K562 (cell line): ENCODE measurements at regions not wholly inside any gene's neighbourhood (a gene's known extent, or its start where the extent isn't known, plus 50 kb on each side); places are given as distances from the start of the nearest gene placed in this dataset.

Experiments
- CTCF ChIP-seq, 3 experiments: IDR thresholded peaks in 2 of 3; conservative IDR thresholded peaks in 1 of 3; 2 replicates each; pipeline ENCODE4 v1.5.1; 2011 to 2012; ENCODE audit warnings: low read length in 3 of 3, mild to moderate bottlenecking in 3 of 3, control low read depth in 2 of 3, improper control_type of control experiment in 1 of 3, inconsistent platforms in 1 of 3, low read depth in 1 of 3, mixed read lengths in 1 of 3, moderate library complexity in 1 of 3; ENCODE audit not compliant: insufficient read depth in 2 of 3
- GABPA ChIP-seq: fragments of 200-800 bp; sonication (Bioruptor generic); conservative IDR thresholded peaks from 2 replicates; pipeline ENCODE4 v1.6.1; 2016; ENCODE audit warnings: low read depth, missing genetic modification characterization, missing compliant biosample characterization
- IRF2 ChIP-seq: sonication (generic); formaldehyde crosslinking; IDR thresholded peaks from 2 replicates; pipeline ENCODE4 v1.8.1; 2022; ENCODE audit warnings: mild to moderate bottlenecking, missing genetic modification reagents
- MAZ ChIP-seq, 2 experiments: fragments of 450-650 bp in 1 of 2; sonication (generic) in 1 of 2; formaldehyde crosslinking; IDR thresholded peaks in 1 of 2; conservative IDR thresholded peaks in 1 of 2; 2 replicates each; pipeline versions ENCODE4 v1.4.0 to v1.5.0; 2020; ENCODE audit warnings: mild to moderate bottlenecking in 1 of 2, missing genetic modification reagents in 1 of 2
- NFIC ChIP-seq: fragments of 450-650 bp; IDR thresholded peaks from 2 replicates; pipeline ENCODE4 v1.6.1; 2017; ENCODE audit warnings: mild to moderate bottlenecking, inconsistent platforms
- PHTF2 ChIP-seq: fragments of 250-450 bp; sonication (Bioruptor Pico); IDR thresholded peaks from 2 replicates; pipeline ENCODE4 v1.5.0; 2021; ENCODE audit warnings: mild to moderate bottlenecking
- RERE ChIP-seq: sonication (generic); formaldehyde crosslinking; IDR thresholded peaks from 2 replicates; pipeline ENCODE4 v1.8.0; 2023; ENCODE audit warnings: missing genetic modification reagents, mild to moderate bottlenecking, borderline replicate concordance
- SRSF7 ChIP-seq: fragments of 200-400 bp; formaldehyde crosslinking; optimal IDR thresholded peaks from 2 replicates; pipeline ENCODE3; 2017; ENCODE audit warnings: mild to moderate bottlenecking, low read depth, low read length
- STAT6 ChIP-seq: sonication (generic); formaldehyde crosslinking; IDR thresholded peaks from 2 replicates; pipeline ENCODE4 v1.8.1; 2023; ENCODE audit warnings: mild to moderate bottlenecking, missing genetic modification reagents
- ZFPM2 ChIP-seq: fragments of 250-450 bp; sonication (Bioruptor Pico); IDR thresholded peaks from 2 replicates; pipeline ENCODE4 v1.5.1; 2022; ENCODE audit warnings: mild to moderate bottlenecking
- ZNF639 ChIP-seq, 2 experiments: fragments of 200-800 bp in 1 of 2; sonication (Bioruptor generic) in 1 of 2; sonication (generic) in 1 of 2; formaldehyde crosslinking in 1 of 2; IDR thresholded peaks in 1 of 2; conservative IDR thresholded peaks in 1 of 2; 2 replicates each; pipeline versions ENCODE4 v1.5.0 to v1.6.1; 2016 to 2020; ENCODE audit warnings: missing compliant biosample characterization in 1 of 2, missing genetic modification characterization in 1 of 2, missing genetic modification reagents in 1 of 2

DNA sequence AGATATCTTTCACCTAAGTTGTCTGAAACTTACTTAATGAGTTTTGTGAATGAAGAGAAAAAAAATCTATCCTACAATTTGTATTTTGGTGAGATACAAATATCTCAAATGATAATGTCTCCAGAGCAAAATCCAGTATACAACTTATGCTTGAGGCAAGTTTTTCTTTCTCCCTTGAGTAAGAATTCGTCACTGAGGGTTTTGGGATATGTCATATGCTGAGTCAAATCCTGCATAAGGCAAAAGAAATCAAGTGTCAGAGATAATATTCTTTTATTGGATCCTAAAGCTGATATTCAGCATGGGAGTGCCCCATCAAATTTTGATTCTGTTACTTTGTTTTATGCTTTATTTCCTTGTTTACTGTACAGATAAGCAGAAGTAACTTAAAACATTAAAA, 1308.6 kb downstream of the ARAP2 start:
- TF ChIP-seq PHTF2 (CRISPR knock-in tag) (no peak), CTCF (IDR thresholded peaks at IDR 0.05 in 2 of 3, conservative IDR thresholded peaks at IDR 0.05 in 1 of 3; ENCODE audit: insufficient read depth in 2 of 3, low read depth in 1 of 3, low read length in 3 of 3) (no peak), NFIC (no peak), ZNF639 (CRISPR knock-in tag; conservative IDR thresholded peaks at IDR 0.05 in 1 of 2, IDR thresholded peaks at IDR 0.05 in 1 of 2) (no peak), IRF2 (CRISPR knock-in tag) (no peak), MAZ (CRISPR knock-in tag; conservative IDR thresholded peaks at IDR 0.05 in 1 of 2, IDR thresholded peaks at IDR 0.05 in 1 of 2) (no peak), SRSF7 (no peak), ZFPM2 (CRISPR knock-in tag) (no peak), RERE (CRISPR knock-in tag) (no peak), STAT6 (CRISPR knock-in tag) (no peak), GABPA (tag) (no peak)
